Fibroblast of pulmonary artery (primary cell): ENCODE measurements at regions not wholly inside any gene's neighbourhood (a gene's known extent, or its start where the extent isn't known, plus 50 kb on each side); places are given as distances from the start of the nearest gene placed in this dataset.
"Not testable (repeated sequence)": the region's sequence is repeated elsewhere in the genome, so short reads cannot be mapped to it uniquely, and the experiment has no call there.

ENCODE experiments used
- DNase-seq: peaks from one replicate; pipeline ENCODE4 v3.0.0-alpha.2; 2010; ENCODE audit warnings: low read depth
- H3K4me3 ChIP-seq: replicated peaks from 2 replicates; pipeline ENCODE4 v1.5.1; 2011; ENCODE audit warnings: low read depth, mild to moderate bottlenecking, control low read depth, low read length, moderate library complexity
- CTCF ChIP-seq: IDR thresholded peaks from 2 replicates; pipeline ENCODE4 v1.5.1; 2011; ENCODE audit warnings: mild to moderate bottlenecking, control low read depth, low read length, inconsistent platforms; ENCODE audit errors: missing control alignments

GRCh38 chr5:26390608-26391007, 647.8 kb downstream of the CDH9 start:
- no peak overlapping the region for H3K4me3 ChIP-seq
- DNase-seq = no peak
- no peak for TF ChIP-seq CTCF

GRCh38 chr5:26388976-26389375, 649.4 kb downstream of the CDH9 start:
- H3K4me3 ChIP-seq = no peak overlapping the region
- TF ChIP-seq CTCF = no peak
- no peak for DNase-seq

GRCh38 chr5:26386532-26386931, 651.9 kb downstream of the CDH9 start:
- TF ChIP-seq CTCF = no peak
- no peak overlapping the region for H3K4me3 ChIP-seq
- DNase-seq = no peak

GRCh38 chr5:26364624-26365023, 673.8 kb downstream of the CDH9 start:
- not testable (repeated sequence) for DNase-seq, H3K4me3 ChIP-seq

- H3K4me3 ChIP-seq = no peak overlapping the region
- TF ChIP-seq CTCF = no peak
- no peak for DNase-seq
Observed at GRCh38 chr5:26343801-26344325, 694.5 kb downstream of the CDH9 start.

- no peak overlapping the region for H3K4me3 ChIP-seq
- no peak for DNase-seq
- no peak for TF ChIP-seq CTCF
Observed at GRCh38 chr5:26339576-26339975, 698.8 kb downstream of the CDH9 start.

GRCh38 chr5:26329562-26330189, 708.7 kb downstream of the CDH9 start:
- TF ChIP-seq CTCF = peak; percentile 12
- no peak for DNase-seq
- H3K4me3 ChIP-seq = no peak overlapping the region
